ENCODE measurements at regions not wholly inside any gene's neighbourhood (a gene's known extent, or its start where the extent isn't known, plus 50 kb on each side); places are given as distances from the start of the nearest gene placed in this dataset.

GRCh38 chr18:60667016-60667415 is 294.4 kb upstream of the MC4R start:
- no peak for DNase-seq

GRCh38 chr18:60668583-60668982 is 296.0 kb upstream of the MC4R start:
- DNase-seq, result peak in 1 of 2 experiments; percentile 0

- DNase-seq, result no peak
These were observed 297.4 kb upstream of the MC4R start for GRCh38 chr18:60669938-60670337.

- no peak for DNase-seq
These were observed 298.4 kb upstream of the MC4R start for GRCh38 chr18:60671021-60671420.

GRCh38 chr18:60675126-60675525 is 302.6 kb upstream of the MC4R start:
- DNase-seq, result no peak

GRCh38 chr18:60675801-60676200 is 303.2 kb upstream of the MC4R start:
- no peak for DNase-seq

- DNase-seq, result no peak
These were observed 304.2 kb upstream of the MC4R start for GRCh38 chr18:60676815-60677214.

- peak in 1 of 2 experiments; percentile 25 for DNase-seq
These were observed 312.4 kb upstream of the MC4R start for GRCh38 chr18:60684843-60685513.

GRCh38 chr18:60686142-60686541 is 313.6 kb upstream of the MC4R start:
- DNase-seq, result no peak

- no peak for DNase-seq
These were observed 318.5 kb upstream of the MC4R start for GRCh38 chr18:60691061-60691460.

- no peak for DNase-seq
These were observed 320.9 kb upstream of the MC4R start for GRCh38 chr18:60693426-60693825.

GRCh38 chr18:60698901-60699300 is 326.3 kb upstream of the MC4R start:
- DNase-seq, result no peak

GRCh38 chr18:60722742-60723141 is 350.2 kb upstream of the MC4R start:
- DNase-seq, result no peak

GRCh38 chr18:60732143-60732542 is 359.6 kb upstream of the MC4R start:
- DNase-seq, result no peak

GRCh38 chr18:60739212-60739611 is 366.6 kb upstream of the MC4R start:
- no peak for DNase-seq

GRCh38 chr18:60740313-60740712 is 367.7 kb upstream of the MC4R start:
- no peak for DNase-seq

- DNase-seq, result no peak
These were observed 373.9 kb upstream of the MC4R start for GRCh38 chr18:60746491-60746890.

- no peak for DNase-seq
These were observed 374.3 kb upstream of the MC4R start for GRCh38 chr18:60746919-60747318.

- DNase-seq, result no peak
These were observed 381.2 kb upstream of the MC4R start for GRCh38 chr18:60753753-60754152.

- no peak for DNase-seq
These were observed 381.9 kb upstream of the MC4R start for GRCh38 chr18:60754413-60755009.

GRCh38 chr18:60755134-60755533 is 382.6 kb upstream of the MC4R start:
- no peak for DNase-seq

GRCh38 chr18:60775978-60776377 is 403.4 kb upstream of the MC4R start:
- DNase-seq, result no peak

- DNase-seq, result no peak
These were observed 411.6 kb upstream of the MC4R start for GRCh38 chr18:60784161-60784560.

GRCh38 chr18:60794802-60795201 is 422.2 kb upstream of the MC4R start:
- DNase-seq, result no peak

- DNase-seq, result no peak
These were observed 431.8 kb upstream of the MC4R start for GRCh38 chr18:60804415-60804814.

Data from SW 1271 (cell line).